ENCODE measurements at regions not wholly inside any gene's neighbourhood (a gene's known extent, or its start where the extent isn't known, plus 50 kb on each side); places are given as distances from the start of the nearest gene placed in this dataset.

DNA sequence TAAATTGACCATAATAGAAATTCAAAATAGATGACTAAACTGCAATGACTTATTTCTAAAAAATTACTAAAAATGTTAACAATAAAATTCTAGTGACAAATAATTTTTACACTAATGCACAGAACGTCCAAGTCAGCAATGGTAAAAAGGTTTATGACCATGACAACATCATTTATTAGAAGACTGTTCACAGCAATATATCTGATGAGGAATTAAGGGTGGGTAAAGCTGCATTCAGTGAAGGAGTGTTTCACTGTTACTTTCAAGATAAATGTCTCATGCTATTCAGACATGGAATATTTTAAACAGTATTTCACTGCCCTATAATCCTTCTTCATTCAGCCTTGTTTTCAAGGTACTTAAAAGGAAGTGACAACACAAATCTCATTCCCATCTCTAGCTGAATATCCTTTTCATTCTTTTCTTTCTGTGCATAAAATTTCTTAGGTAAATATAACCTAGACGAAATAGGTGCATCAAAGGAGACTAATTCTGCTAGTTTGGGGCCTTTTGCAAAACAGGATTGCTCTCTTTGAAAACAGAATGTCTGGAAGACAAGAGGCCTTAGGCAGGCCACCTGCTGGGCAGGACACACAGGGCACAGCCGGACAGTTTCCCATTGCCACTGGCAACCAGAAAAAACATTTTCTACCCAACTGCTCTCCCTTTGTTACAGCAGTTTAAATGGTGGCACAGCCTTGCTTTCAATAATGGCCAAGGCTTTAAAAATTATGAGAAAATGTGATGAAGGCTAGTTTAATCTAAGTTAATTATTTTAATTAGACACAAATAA is 600.3 kb downstream of the SPRY1 start:
- ATAC-seq (no peak), DNase-seq (no peak)
- H3K27me3 Mint-ChIP-seq (ENCODE audit: low read depth in 2 of 2), result no peaks in the 10 kb centered on the region
- H3K27ac Mint-ChIP-seq, result no peak overlapping the region
- WGBS (ENCODE audit: insufficient coverage), result 92% methylated on average over 2 of the region's 3 CpGs
- H3K36me3 ChIP-seq (ENCODE audit: control insufficient read depth, insufficient read depth, low read length), result no peaks in the 10 kb centered on the region
- intact Hi-C loops (cut with micrococcal nuclease), result no loop called here
- no peaks in the 10 kb centered on the region for H3K4me1 Mint-ChIP-seq
- no peaks in the 10 kb centered on the region for H3K36me3 Mint-ChIP-seq
- no peak overlapping the region for H3K4me3 ChIP-seq (ENCODE audit: low read length)
- no peaks in the 10 kb centered on the region for H3K27me3 ChIP-seq (ENCODE audit: control insufficient read depth, insufficient read depth, low read length)
- TF ChIP-seq, protein P1, sequence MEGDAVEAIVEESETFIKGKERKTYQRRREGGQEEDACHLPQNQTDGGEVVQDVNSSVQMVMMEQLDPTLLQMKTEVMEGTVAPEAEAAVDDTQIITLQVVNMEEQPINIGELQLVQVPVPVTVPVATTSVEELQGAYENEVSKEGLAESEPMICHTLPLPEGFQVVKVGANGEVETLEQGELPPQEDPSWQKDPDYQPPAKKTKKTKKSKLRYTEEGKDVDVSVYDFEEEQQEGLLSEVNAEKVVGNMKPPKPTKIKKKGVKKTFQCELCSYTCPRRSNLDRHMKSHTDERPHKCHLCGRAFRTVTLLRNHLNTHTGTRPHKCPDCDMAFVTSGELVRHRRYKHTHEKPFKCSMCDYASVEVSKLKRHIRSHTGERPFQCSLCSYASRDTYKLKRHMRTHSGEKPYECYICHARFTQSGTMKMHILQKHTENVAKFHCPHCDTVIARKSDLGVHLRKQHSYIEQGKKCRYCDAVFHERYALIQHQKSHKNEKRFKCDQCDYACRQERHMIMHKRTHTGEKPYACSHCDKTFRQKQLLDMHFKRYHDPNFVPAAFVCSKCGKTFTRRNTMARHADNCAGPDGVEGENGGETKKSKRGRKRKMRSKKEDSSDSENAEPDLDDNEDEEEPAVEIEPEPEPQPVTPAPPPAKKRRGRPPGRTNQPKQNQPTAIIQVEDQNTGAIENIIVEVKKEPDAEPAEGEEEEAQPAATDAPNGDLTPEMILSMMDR (IDR thresholded peaks at IDR 0.05), result no peak
- no peak overlapping the region for H3K27ac ChIP-seq (ENCODE audit: low read length)
- H3K4me1 ChIP-seq (ENCODE audit: control insufficient read depth, insufficient read depth, low read length), result no peaks in the 10 kb centered on the region
- H3K9me3 Mint-ChIP-seq, result peaks cover 2 to 6% of the 10 kb centered on the region in 2 donors
- no peak overlapping the region for H3K4me3 Mint-ChIP-seq
- no peaks in the 10 kb centered on the region for H3K9me3 ChIP-seq (ENCODE audit: control insufficient read depth, insufficient read depth, low read length)

DNA sequence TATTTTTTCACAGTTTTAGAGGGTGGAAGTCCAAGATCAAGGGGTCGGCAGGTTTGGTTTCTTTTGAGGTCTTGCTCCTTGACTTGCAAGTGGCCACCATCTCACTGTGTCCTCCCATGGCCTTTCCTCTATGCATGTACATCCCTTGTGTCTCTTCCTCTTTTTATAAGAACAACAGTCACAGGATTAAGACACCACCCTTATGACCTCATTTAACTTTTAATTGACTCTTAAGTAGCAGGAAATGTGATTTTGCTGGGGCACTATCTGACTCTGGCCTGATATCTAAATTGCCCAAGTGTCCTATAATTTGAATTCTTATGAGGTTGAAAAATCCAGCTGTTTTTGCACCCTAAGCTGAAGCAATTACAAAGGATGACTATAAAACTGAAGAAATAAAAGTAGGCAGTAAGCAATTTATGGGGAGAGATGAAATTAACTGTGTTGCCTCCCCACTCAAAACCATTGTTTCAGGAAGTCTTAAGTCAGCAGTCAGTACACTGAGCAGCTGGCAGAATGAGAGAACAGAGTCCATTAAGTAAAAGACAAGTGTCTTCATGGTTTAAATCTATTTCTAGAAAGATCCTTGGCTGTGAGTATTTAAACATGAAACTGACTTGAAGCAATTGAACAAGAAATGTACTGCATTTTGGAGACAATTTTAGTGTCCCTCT is 601.3 kb downstream of the SPRY1 start:
- Mint-ChIP-seq H3K27ac (no peak overlapping the region), H3K4me1 (no peaks in the 10 kb centered on the region), H3K27me3 (ENCODE audit: low read depth in 2 of 2) (no peaks in the 10 kb centered on the region), H3K9me3 (peaks cover 2 to 6% of the 10 kb centered on the region in 2 donors), H3K36me3 (no peaks in the 10 kb centered on the region), H3K4me3 (no peak overlapping the region)
- intact Hi-C loops (cut with micrococcal nuclease), result no loop called here
- no peaks in the 10 kb centered on the region for H3K9me3 ChIP-seq (ENCODE audit: control insufficient read depth, insufficient read depth, low read length)
- H3K4me1 ChIP-seq (ENCODE audit: control insufficient read depth, insufficient read depth, low read length), result no peaks in the 10 kb centered on the region
- no peaks in the 10 kb centered on the region for H3K27me3 ChIP-seq (ENCODE audit: control insufficient read depth, insufficient read depth, low read length)
- no peaks in the 10 kb centered on the region for H3K36me3 ChIP-seq (ENCODE audit: control insufficient read depth, insufficient read depth, low read length)
- H3K27ac ChIP-seq (ENCODE audit: low read length), result no peak overlapping the region
- ATAC-seq, result no peak
- TF ChIP-seq, protein P1 (IDR thresholded peaks at IDR 0.05), result no peak
- no peak overlapping the region for H3K4me3 ChIP-seq (ENCODE audit: low read length)
- 50% methylated on average over 1 of the region's 1 CpG for WGBS (ENCODE audit: insufficient coverage)
- no peak for DNase-seq

DNA sequence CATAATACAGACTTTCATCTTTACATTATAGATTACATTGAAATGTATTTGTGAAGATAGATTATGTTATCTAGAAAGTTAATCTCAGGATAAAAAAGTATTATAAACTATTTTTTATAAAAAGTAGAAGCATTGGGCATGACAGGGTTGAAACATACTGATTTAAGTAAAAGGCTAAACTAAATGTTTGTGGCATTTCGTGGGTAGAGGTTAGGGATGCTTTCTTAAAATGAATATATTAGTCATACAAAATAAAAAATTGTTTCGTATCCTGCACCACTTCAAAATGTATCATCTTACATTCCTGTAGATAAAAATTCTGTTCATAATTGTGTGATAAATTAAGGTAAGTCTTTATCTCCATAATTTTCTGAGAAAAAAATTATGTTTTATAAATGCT is 603.6 kb downstream of the SPRY1 start:
- no peaks in the 10 kb centered on the region for H3K9me3 ChIP-seq (ENCODE audit: control insufficient read depth, insufficient read depth, low read length)
- intact Hi-C loops (cut with micrococcal nuclease), result no loop called here
- Mint-ChIP-seq H3K9me3 (no peaks in the 10 kb centered on the region), H3K36me3 (no peaks in the 10 kb centered on the region), H3K27me3 (ENCODE audit: low read depth in 2 of 2) (no peaks in the 10 kb centered on the region), H3K4me3 (no peak overlapping the region), H3K27ac (no peak overlapping the region), H3K4me1 (no peaks in the 10 kb centered on the region)
- H3K27ac ChIP-seq (ENCODE audit: low read length), result no peak overlapping the region
- DNase-seq (no peak), ATAC-seq (no peak)
- no peaks in the 10 kb centered on the region for H3K36me3 ChIP-seq (ENCODE audit: control insufficient read depth, insufficient read depth, low read length)
- H3K4me1 ChIP-seq (ENCODE audit: control insufficient read depth, insufficient read depth, low read length), result no peaks in the 10 kb centered on the region
- H3K27me3 ChIP-seq (ENCODE audit: control insufficient read depth, insufficient read depth, low read length), result no peaks in the 10 kb centered on the region
- H3K4me3 ChIP-seq (ENCODE audit: low read length), result no peak overlapping the region
- TF ChIP-seq, protein P1 (IDR thresholded peaks at IDR 0.05), result no peak
- no CpG with 5 or more reads among the region's 2 CpGs for WGBS (ENCODE audit: insufficient coverage)
